Neuronal stem cell (in vitro differentiated cells): ENCODE measurements at regions not wholly inside any gene's neighbourhood (a gene's known extent, or its start where the extent isn't known, plus 50 kb on each side); places are given as distances from the start of the nearest gene placed in this dataset.

Source experiments
- DNase-seq: peaks from one replicate; pipeline ENCODE4 v3.0.0-alpha.2; 2013; ENCODE audit warnings: low spot score
- H2AFZ ChIP-seq: one replicate; pipeline ENCODE4 v1.6.1; 2013; ENCODE audit warnings: mild to moderate bottlenecking, low read length, inconsistent platforms
- H2AK5ac ChIP-seq: 2 replicates; pipeline ENCODE4 v1.6.1; 2013; ENCODE audit warnings: low read depth, mild to moderate bottlenecking, inconsistent platforms, low read length, moderate library complexity, mixed read lengths
- H2BK120ac ChIP-seq: 2 replicates; pipeline ENCODE4 v1.6.1; 2013; ENCODE audit warnings: low read depth, mild to moderate bottlenecking, inconsistent platforms, low read length, moderate library complexity, mixed read lengths
- H2BK12ac ChIP-seq: one replicate; pipeline ENCODE4 v1.6.1; 2013; ENCODE audit warnings: low read length, inconsistent platforms
- H2BK15ac ChIP-seq: 2 replicates; pipeline ENCODE4 v1.6.1; 2013; ENCODE audit warnings: mild to moderate bottlenecking, low read length, inconsistent platforms, mixed read lengths
- H2BK5ac ChIP-seq: one replicate; pipeline ENCODE4 v1.6.1; 2013; ENCODE audit warnings: inconsistent platforms, mild to moderate bottlenecking, low read length, moderate library complexity
- H3K14ac ChIP-seq: one replicate; pipeline ENCODE4 v1.6.1; 2013; ENCODE audit warnings: low read length, inconsistent platforms
- H3K18ac ChIP-seq: 2 replicates; pipeline ENCODE4 v1.6.1; 2013; ENCODE audit warnings: low read length, inconsistent platforms
- H3K23ac ChIP-seq: 2 replicates; pipeline ENCODE4 v1.6.1; 2013; ENCODE audit warnings: low read depth, mild to moderate bottlenecking, mixed read lengths, low read length, inconsistent platforms; ENCODE audit not compliant: poor library complexity
- H3K27ac ChIP-seq: replicated peaks from 3 replicates; pipeline ENCODE4 v1.5.1; 2013; ENCODE audit warnings: low read length, inconsistent platforms
- H3K27me3 ChIP-seq, 3 experiments: 2 replicates each; pipeline ENCODE4 v1.6.1; 2013; ENCODE audit warnings: low read length in 3 of 3, mild to moderate bottlenecking in 2 of 3, inconsistent platforms in 1 of 3, low read depth in 1 of 3, mixed read lengths in 1 of 3, moderate library complexity in 1 of 3; ENCODE audit not compliant: control insufficient read depth in 3 of 3, insufficient read depth in 3 of 3
- H3K36me3 ChIP-seq, 2 donors: replicated peaks in 1 of 2; 2 replicates each; pipeline ENCODE4 v1.6.1; 2013; ENCODE audit warnings: low read length in 2 of 2; ENCODE audit not compliant: control insufficient read depth in 2 of 2, insufficient read depth in 2 of 2
- H3K4ac ChIP-seq: 2 replicates; pipeline ENCODE4 v1.6.1; 2013; ENCODE audit warnings: inconsistent platforms, mild to moderate bottlenecking, low read length, moderate library complexity
- H3K4me1 ChIP-seq, 2 donors: 1 replicate in 1 of 2; 2 replicates in 1 of 2; pipeline ENCODE4 v1.6.1; 2013; ENCODE audit warnings: low read length in 2 of 2, low read depth in 1 of 2; ENCODE audit not compliant: control insufficient read depth in 2 of 2, insufficient read depth in 1 of 2
- H3K4me2 ChIP-seq: one replicate; pipeline ENCODE4 v1.6.1; 2013; ENCODE audit warnings: mild to moderate bottlenecking, low read length, inconsistent platforms; ENCODE audit not compliant: insufficient read depth, poor library complexity, severe bottlenecking
- H3K4me3 ChIP-seq, 2 donors: 2 replicates each; pipeline ENCODE4 v1.5.1; 2013; ENCODE audit warnings: low read length in 2 of 2, mild to moderate bottlenecking in 2 of 2, inconsistent platforms in 1 of 2, moderate library complexity in 1 of 2
- H3K79me1 ChIP-seq: one replicate; pipeline ENCODE4 v1.6.1; 2013; ENCODE audit warnings: low read depth, mild to moderate bottlenecking, inconsistent platforms, low read length, moderate library complexity
- H3K9ac ChIP-seq: one replicate; pipeline ENCODE4 v1.6.1; 2013; ENCODE audit warnings: mild to moderate bottlenecking, low read depth, low read length, inconsistent platforms; ENCODE audit not compliant: poor library complexity
- H3K9me3 ChIP-seq, 2 donors: replicated peaks in 1 of 2; 2 replicates each; pipeline versions ENCODE3 to v1.6.1; 2013; ENCODE audit warnings: low read length in 2 of 2, mild to moderate bottlenecking in 2 of 2, inconsistent platforms in 1 of 2, low read depth in 1 of 2, mixed read lengths in 1 of 2, moderate library complexity in 1 of 2; ENCODE audit not compliant: control insufficient read depth in 2 of 2, insufficient read depth in 1 of 2
- H4K8ac ChIP-seq: one replicate; pipeline ENCODE4 v1.6.1; 2013; ENCODE audit warnings: low read depth, mild to moderate bottlenecking, inconsistent platforms, low read length, moderate library complexity
- H4K91ac ChIP-seq: one replicate; pipeline ENCODE4 v1.6.1; 2013; ENCODE audit warnings: low read length, low read depth, mild to moderate bottlenecking, inconsistent platforms; ENCODE audit not compliant: poor library complexity
- WGBS, 2 donors: extraction: QIAGEN DNeasy Blood & Tissue Kit; methylation state at CpG; one replicate each; pipeline ENCODE4 v1.1.7; 2013; ENCODE audit warnings: missing lambda C conversion rate in 2 of 2, mixed read lengths in 1 of 2; ENCODE audit not compliant: insufficient read length in 2 of 2, insufficient replicate concordance in 1 of 2; ENCODE audit errors: extremely low coverage in 2 of 2; 5-methylcytosine and 5-hydroxymethylcytosine counted together

DNA sequence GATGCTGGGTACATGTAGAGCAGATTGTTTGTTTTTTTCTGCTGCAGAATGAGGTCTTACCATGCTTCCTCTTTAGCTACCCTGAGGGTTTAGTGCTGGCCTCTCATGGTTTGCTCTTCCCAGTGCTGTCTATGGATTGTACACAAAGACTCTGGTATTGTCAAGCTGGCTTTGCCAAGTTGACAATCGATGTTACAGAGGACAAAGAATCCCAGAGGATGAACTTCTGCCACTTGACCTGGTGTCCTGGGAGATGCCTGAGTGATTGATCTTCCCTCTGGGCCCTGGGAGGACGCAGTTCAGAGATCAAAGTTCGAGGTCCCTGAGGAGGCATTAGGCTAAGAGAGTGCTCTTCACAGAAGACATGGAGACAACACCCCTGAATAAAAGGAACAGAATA, 865.4 kb downstream of the CCSER2 start:
- Histone ChIP-seq H4K8ac (no peak overlapping the region), H2BK5ac (no peak overlapping the region), H2AK5ac (no peak overlapping the region), H3K4me2 (no peak overlapping the region), H3K9ac (no peak overlapping the region), H3K27me3 (no peaks in the 10 kb centered on the region), H3K79me1 (no peaks in the 10 kb centered on the region), H2BK15ac (no peak overlapping the region), H3K23ac (no peak overlapping the region), H4K91ac (no peak overlapping the region), H3K14ac (no peak overlapping the region), H2BK120ac (no peak overlapping the region), H2AFZ (no peak overlapping the region), H3K9me3 (no peaks in the 10 kb centered on the region), H3K27ac (no peak overlapping the region), H3K18ac (no peak overlapping the region), H3K4me1 (no peaks in the 10 kb centered on the region), H3K4me3 (no peak overlapping the region), H3K36me3 (no peaks in the 10 kb centered on the region), H2BK12ac (no peak overlapping the region), H3K4ac (no peak overlapping the region)
- WGBS, 2 donors = no CpG with 5 or more reads among the region's 3 CpGs
- DNase-seq = no peak

GRCh38 chr10:85194706-85195105, 866.3 kb downstream of the CCSER2 start:
- no peak overlapping the region for H2AK5ac ChIP-seq
- WGBS, 2 donors = no CpG with 5 or more reads among the region's 1 CpG
- no peak overlapping the region for H3K14ac ChIP-seq
- no peak overlapping the region for H3K4me3 ChIP-seq
- H3K18ac ChIP-seq = no peak overlapping the region
- no peak overlapping the region for H2BK15ac ChIP-seq
- no peaks in the 10 kb centered on the region for H3K27me3 ChIP-seq
- H3K27ac ChIP-seq = no peak overlapping the region
- H3K9ac ChIP-seq = no peak overlapping the region
- DNase-seq = no peak
- H3K4ac ChIP-seq = no peak overlapping the region
- H3K4me2 ChIP-seq = no peak overlapping the region
- no peaks in the 10 kb centered on the region for H3K36me3 ChIP-seq
- no peaks in the 10 kb centered on the region for H3K9me3 ChIP-seq
- H2BK120ac ChIP-seq = no peak overlapping the region
- H2BK12ac ChIP-seq = no peak overlapping the region
- no peak overlapping the region for H3K23ac ChIP-seq
- no peak overlapping the region for H4K8ac ChIP-seq
- H2BK5ac ChIP-seq = no peak overlapping the region
- no peaks in the 10 kb centered on the region for H3K79me1 ChIP-seq
- H4K91ac ChIP-seq = no peak overlapping the region
- no peaks in the 10 kb centered on the region for H3K4me1 ChIP-seq
- H2AFZ ChIP-seq = no peak overlapping the region

DNA sequence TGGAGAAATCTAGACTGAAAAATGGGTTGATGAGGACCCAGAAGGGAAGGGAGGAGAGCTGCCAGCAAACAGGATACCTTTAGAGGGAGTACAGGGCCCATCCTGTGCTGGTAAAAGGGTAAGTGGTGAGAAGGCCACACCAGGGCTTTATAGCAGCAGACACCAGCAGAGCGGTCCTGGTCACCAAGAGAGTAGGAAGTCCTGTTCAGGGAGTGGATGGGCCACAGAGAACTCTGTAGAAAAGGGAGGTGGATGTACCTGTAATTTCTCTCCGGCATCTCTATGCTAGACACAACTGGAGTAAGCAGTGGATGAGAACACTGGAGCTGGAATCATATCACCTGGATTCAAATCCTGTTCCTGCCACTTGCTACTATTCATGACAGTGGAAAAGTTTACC, 867.2 kb downstream of the CCSER2 start:
- no CpG with 5 or more reads among the region's 2 CpGs for WGBS, 2 donors
- no peak for DNase-seq

GRCh38 chr10:85204814-85205213, 876.4 kb downstream of the CCSER2 start:
- Histone ChIP-seq H4K8ac (no peak overlapping the region), H4K91ac (no peak overlapping the region), H3K18ac (no peak overlapping the region), H3K4ac (no peak overlapping the region), H3K36me3 (no peaks in the 10 kb centered on the region), H2AK5ac (no peak overlapping the region), H3K9ac (no peak overlapping the region), H2BK12ac (no peak overlapping the region), H3K4me2 (no peak overlapping the region), H3K14ac (no peak overlapping the region), H3K27me3 (no peaks in the 10 kb centered on the region), H2BK5ac (no peak overlapping the region), H3K4me3 (no peak overlapping the region), H3K23ac (no peak overlapping the region), H3K79me1 (no peaks in the 10 kb centered on the region), H3K4me1 (peaks cover 0 to 2% of the 10 kb centered on the region in 2 donors), H2BK15ac (no peak overlapping the region), H2AFZ (no peak overlapping the region), H3K9me3 (no peaks in the 10 kb centered on the region), H3K27ac (no peak overlapping the region), H2BK120ac (no peak overlapping the region)
- WGBS, 2 donors = no CpG with 5 or more reads among the region's 5 CpGs
- no peak for DNase-seq

More for the DNA sequence above, 867.2 kb downstream of the CCSER2 start:
- no peaks in the 10 kb centered on the region for H3K27me3 ChIP-seq
- no peak overlapping the region for H3K27ac ChIP-seq
- H3K9ac ChIP-seq = no peak overlapping the region
- H2BK120ac ChIP-seq = no peak overlapping the region
- no peak overlapping the region for H3K18ac ChIP-seq
- H2AFZ ChIP-seq = no peak overlapping the region
- H3K4me1 ChIP-seq = no peaks in the 10 kb centered on the region
- no peak overlapping the region for H3K4ac ChIP-seq
- no peak overlapping the region for H4K8ac ChIP-seq
- H2AK5ac ChIP-seq = no peak overlapping the region
- H3K79me1 ChIP-seq = no peaks in the 10 kb centered on the region
- H3K23ac ChIP-seq = no peak overlapping the region
- no peak overlapping the region for H3K14ac ChIP-seq
- H4K91ac ChIP-seq = no peak overlapping the region
- H2BK5ac ChIP-seq = no peak overlapping the region
- no peak overlapping the region for H2BK15ac ChIP-seq
- H3K4me2 ChIP-seq = no peak overlapping the region
- H3K4me3 ChIP-seq = no peak overlapping the region
- no peaks in the 10 kb centered on the region for H3K9me3 ChIP-seq
- no peak overlapping the region for H2BK12ac ChIP-seq
- no peaks in the 10 kb centered on the region for H3K36me3 ChIP-seq
